ENCODE measurements at regions not wholly inside any gene's neighbourhood (a gene's known extent, or its start where the extent isn't known, plus 50 kb on each side); places are given as distances from the start of the nearest gene placed in this dataset.
"Not testable (repeated sequence)": the region's sequence is repeated elsewhere in the genome, so short reads cannot be mapped to it uniquely, and the experiment has no call there.

- no peak for DNase-seq (ENCODE audit: low read depth)
Measured at GRCh38 chrX:40887476-40887875, 152.1 kb upstream of the MED14 start.

DNA sequence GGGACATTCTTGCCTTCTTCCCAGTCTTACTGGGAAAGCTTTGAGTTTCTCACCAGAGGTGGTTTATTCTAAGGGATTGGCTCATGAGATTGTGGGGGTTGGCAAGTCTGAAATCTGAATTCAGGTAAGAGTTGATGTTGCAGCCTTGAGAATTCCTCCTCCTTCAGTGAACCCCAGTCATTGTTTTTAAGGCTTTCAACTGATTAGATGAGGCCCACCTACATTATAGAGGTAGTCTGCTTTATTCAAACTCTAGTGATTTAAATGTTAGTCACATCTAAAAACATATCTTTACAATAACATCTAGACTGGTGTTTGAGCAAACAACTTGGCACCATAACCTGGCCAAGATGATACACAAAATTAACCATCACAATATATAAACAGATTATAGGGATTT, 156.5 kb upstream of the MED14 start:
- DNase-seq (ENCODE audit: low read depth) = no peak

DNA sequence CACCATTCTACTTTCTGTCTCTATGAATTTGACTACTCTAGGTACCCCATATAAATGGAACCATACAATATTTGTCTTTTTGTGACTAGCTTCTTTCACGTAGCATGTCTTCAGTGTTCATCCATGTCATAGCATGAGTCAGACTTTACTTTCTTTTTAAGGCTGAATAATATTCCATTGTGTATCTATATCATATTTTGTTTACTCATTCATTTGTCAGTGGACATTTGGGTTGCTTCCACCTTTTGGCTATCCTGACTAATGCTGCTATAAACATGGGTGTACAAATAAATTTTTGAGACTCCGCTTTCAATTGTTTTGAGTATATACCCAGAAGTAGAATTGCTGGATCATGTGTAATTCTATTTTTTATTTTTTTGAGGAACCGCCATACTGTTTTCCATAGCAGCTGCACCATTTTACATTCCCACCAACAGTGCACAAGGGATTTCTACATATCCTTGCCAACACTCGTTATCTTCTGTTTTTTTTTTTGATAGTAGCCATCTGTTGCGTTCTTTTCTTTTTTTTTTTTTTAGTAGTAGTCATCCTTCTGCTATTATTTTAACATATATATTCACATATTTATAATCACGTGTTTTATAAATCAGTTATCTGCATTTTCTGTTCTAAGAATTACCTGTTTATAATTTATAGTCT, 158.0 kb upstream of the MED14 start:
- no peak for DNase-seq (ENCODE audit: low read depth)

DNA sequence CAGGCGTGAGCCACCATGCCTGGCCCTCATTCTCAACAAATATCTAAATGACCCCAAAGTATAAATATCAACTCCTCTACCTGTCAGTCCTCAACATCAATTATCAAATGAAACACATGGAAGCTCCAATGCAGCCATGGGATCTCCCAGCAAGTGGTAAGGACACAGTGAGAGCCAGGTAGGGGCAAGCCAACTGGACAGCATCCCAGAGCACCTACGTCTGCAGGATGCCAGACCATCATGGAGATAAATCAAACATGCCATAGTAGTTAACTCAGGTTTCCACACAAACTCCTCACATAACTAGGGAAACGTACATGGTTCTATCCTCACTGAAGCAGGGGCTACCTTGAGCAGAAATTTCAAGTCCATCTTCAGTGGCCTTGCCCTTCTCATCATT, 159.9 kb upstream of the MED14 start:
- no peak for DNase-seq (ENCODE audit: low read depth)

DNA sequence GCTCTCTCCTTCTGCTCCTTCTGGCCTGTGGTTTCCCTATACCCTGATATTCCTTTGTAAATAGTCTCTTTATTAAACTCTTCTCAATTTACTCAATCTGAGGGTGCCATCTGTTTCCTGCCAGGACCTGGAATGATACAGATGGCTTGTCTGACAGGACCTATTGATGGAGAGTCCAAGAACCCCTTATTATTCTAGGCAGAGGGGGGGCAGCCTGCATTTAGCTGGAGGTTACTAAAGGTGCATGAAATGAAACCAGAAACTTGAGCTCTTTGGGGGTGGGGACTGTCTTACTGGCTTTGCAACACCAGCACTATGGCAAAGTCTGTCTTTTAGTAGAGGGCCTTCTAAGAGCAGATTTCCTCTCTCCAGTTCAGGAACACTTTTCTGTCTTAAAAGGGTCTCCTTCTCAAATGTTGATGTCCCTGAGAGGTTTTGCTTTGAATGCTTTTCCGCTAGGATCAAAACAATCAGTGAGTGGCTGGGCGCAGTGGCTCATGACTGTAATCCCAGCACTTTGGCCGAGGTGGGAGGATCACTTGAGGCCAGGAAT, 162.5 kb upstream of the MED14 start:
- DNase-seq (ENCODE audit: low read depth) = no peak

DNA sequence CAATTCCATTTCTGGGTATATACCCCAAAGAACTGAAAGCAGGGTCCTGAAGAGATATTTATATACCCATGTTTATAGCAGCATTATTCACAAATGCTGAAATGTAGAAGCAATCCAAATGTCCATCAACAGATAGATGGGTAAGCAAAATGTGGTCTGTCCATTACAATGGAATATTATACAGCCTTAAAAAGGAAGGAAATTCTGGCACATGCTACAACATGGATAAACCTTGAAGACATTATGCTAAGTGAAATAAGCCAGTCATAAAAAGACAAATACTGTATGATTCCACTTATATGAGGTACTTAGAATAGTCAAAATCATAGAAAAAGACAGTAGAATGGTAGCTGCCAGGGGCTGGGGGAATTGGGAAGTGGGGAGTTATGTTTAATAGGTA, 169.4 kb upstream of the MED14 start:
- DNase-seq (ENCODE audit: low read depth) = not testable (repeated sequence)

DNA sequence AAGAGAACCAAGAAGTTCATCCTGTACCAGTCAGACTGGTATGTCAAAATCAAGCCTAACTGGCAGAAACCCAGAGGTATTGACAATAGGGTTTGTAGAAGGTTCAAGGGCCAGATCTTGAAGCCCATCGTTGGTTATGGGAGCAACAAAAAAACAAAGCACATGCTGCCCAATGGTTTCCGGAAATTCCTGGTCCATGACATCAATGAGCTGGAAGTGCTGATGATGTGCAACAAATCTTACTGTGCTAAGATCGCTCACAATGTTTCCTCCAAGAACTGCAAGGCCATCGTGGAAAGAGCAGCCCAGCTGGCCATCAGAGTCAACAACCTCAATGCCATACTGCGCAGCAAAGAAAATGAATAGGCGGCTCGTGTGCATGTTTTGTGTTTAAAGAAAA, 172.7 kb upstream of the MED14 start:
- DNase-seq (ENCODE audit: low read depth) = no peak

- DNase-seq (ENCODE audit: low read depth) = no peak
Measured at GRCh38 chrX:40908857-40909475, 173.6 kb upstream of the MED14 start.

- DNase-seq (ENCODE audit: low read depth) = no peak
Measured at GRCh38 chrX:40912166-40912565, 173.1 kb upstream of the USP9X start.

GRCh38 chrX:40912576-40912975, 172.7 kb upstream of the USP9X start:
- no peak for DNase-seq (ENCODE audit: low read depth)

DNA sequence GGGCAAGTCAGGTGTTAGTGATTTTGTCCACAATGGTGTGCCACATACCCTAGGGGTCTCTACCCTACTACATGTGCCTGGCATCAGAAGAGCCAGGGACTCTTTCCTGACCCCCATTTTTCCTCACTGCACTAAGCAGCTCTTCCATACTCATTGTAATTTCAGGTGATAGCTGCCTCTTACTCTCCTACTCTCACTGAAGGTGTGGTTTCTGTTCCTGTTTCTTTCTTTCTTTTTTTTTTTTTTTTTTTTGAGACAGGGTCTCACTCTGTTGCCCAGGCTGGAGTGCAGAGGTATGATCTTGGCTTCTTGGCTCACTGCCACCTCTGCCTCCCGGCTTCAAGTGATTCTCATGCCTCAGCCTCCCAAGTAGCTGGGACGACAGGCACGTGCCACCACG, 164.9 kb upstream of the USP9X start:
- DNase-seq (ENCODE audit: low read depth) = no peak

DNA sequence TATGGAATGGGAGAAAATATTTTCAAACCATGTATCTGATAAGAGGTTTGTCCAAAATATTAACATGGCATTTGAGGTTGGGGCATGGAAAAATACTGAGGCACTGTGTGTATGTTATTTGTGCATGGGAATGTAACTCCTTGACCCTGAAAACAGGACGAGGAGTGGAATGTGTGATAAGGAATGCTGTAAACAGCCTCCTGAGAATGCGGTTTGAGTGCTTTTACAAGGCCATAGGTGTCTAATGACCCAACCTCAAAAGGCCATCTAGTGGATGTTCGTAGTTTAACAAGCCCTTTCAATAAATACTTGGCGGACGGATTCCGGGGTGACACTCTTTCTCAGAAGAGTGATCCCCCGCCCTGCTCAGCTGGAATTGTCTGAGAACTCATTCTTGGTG, 162.9 kb upstream of the USP9X start:
- DNase-seq (ENCODE audit: low read depth) = no peak

- not testable (repeated sequence) for DNase-seq (ENCODE audit: low read depth)
Measured at GRCh38 chrX:40926739-40927427, 158.4 kb upstream of the USP9X start.

- DNase-seq (ENCODE audit: low read depth) = no peak
Measured at GRCh38 chrX:40928076-40928475, 157.2 kb upstream of the USP9X start.

DNA sequence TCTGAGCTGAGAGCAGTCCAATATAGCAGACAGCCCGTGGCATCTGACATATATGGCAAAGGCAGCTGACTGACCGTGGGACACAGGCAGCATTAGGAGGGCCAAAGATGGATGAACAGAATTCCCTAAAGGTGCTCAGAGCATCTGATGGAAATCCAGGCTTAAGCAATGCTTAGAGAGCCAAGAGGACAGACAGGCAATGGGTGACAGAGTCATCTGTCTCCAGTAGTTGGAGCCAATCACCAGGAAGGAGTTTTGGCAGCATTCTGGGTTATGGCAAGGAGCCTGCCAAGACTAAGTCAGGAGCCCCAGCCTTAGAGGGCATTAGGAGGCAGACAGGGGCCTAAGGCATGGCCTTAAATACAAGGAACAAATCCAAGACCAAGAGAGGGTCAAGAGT, 153.3 kb upstream of the USP9X start:
- DNase-seq (ENCODE audit: low read depth) = no peak

DNA sequence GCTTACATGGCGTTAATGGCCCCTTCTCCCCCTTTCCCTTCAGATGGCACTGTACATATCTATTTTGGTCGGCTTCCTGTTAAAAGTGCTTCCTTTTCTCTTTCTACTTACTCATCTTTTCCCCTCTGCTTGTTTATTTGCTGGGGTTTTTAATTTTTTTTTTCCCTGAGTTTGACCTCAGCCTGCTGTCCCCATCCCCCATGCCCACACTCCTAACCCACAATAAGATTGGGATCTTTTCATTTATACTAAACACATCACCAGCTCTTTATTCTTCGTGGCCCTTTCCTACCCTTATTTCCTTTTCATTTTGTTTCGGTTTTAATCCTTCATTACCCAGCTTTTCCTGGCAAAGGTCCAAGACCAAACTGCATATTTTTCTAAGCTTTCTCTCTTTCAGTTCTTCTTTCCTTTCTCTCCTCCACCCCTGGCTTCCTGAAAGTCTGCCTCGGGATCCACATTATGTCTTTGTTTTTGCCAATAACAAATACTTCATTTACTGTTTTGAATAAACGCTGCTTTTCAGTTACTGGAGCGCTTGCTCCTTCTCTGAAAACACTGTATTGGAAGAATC, 152.0 kb upstream of the USP9X start:
- no peak for DNase-seq (ENCODE audit: low read depth)

- no peak for DNase-seq (ENCODE audit: low read depth)
Measured at GRCh38 chrX:40933706-40934425, 151.4 kb upstream of the USP9X start.

DNA sequence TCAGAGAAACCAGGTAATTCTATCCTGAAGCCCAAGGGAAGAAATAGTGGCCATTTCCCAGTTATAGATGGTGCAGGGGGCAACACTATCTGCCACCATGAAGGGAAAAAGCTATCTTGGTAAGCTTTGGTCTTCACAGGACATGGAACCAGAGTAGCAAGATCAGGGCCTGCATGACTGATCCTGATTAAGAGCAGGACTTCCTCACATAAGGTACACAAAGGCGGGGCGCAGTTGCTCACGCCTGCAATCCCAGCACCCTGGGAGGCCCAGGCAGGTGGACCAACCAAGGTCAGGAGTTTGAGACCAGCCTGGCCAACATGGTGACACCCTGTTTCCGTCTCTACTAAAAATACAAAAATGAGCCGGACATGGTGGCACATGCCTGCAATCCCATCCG, 148.4 kb upstream of the USP9X start:
- DNase-seq (ENCODE audit: low read depth) = no peak

DNA sequence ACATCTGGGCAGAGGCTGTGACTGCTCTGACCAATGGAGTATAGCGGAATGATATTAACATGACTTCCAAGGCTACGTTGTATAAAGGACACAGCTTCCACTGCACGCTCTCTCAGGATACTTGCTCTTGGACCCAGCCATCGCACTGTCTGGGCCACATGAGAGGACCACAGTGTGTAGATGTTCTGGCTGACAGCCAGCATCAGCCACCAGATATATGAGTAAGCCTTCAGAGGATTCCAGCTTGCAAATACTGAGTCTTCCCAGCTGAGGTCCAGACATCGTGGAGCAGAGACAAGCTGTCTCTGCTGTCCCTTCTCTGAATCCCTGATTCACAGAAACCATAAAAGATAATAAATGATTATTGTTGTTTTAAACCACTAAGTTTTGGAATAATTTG, 146.8 kb upstream of the USP9X start:
- no peak for DNase-seq (ENCODE audit: low read depth)

GRCh38 chrX:40943093-40943641, 142.1 kb upstream of the USP9X start:
- no peak for DNase-seq (ENCODE audit: low read depth)

- no peak for DNase-seq (ENCODE audit: low read depth)
Measured at GRCh38 chrX:40945361-40945713, 139.9 kb upstream of the USP9X start.

GRCh38 chrX:40947276-40947675, 138.0 kb upstream of the USP9X start:
- no peak for DNase-seq (ENCODE audit: low read depth)

Measured in T follicular helper cell (primary cell).